GM19351 (cell line): ENCODE measurements at regions not wholly inside any gene's neighbourhood (a gene's known extent, or its start where the extent isn't known, plus 50 kb on each side); places are given as distances from the start of the nearest gene placed in this dataset.

Experiments used
- ATAC-seq: cut with Tn5 transposase; IDR thresholded peaks from one replicate; pipeline ENCODE4 v1.9.1; 2021; ENCODE audit warnings: mild to moderate bottlenecking, moderate library complexity; ENCODE audit not compliant: unreplicated experiment

- no peak for ATAC-seq
These were observed 674.4 kb downstream of the SEMA5A start for GRCh38 chr5:8871446-8871845.

GRCh38 chr5:8875722-8876121, 670.2 kb downstream of the SEMA5A start:
- ATAC-seq: no peak

GRCh38 chr5:8879248-8879647, 666.6 kb downstream of the SEMA5A start:
- peak; percentile 49 for ATAC-seq

- no peak for ATAC-seq
These were observed 661.8 kb downstream of the SEMA5A start for GRCh38 chr5:8884029-8884428.

GRCh38 chr5:8892926-8893325, 652.9 kb downstream of the SEMA5A start:
- ATAC-seq: no peak

- no peak for ATAC-seq
These were observed 651.8 kb downstream of the SEMA5A start for GRCh38 chr5:8894031-8894430.

- ATAC-seq: no peak
These were observed 650.8 kb downstream of the SEMA5A start for GRCh38 chr5:8895062-8895461.

- ATAC-seq: no peak
These were observed 650.3 kb downstream of the SEMA5A start for GRCh38 chr5:8895599-8895998.

- no peak for ATAC-seq
These were observed 648.6 kb downstream of the SEMA5A start for GRCh38 chr5:8897316-8897715.

GRCh38 chr5:8905021-8905420, 640.9 kb downstream of the SEMA5A start:
- no peak for ATAC-seq

- no peak for ATAC-seq
These were observed 639.4 kb downstream of the SEMA5A start for GRCh38 chr5:8906303-8906967.

GRCh38 chr5:8907168-8907868, 638.6 kb downstream of the SEMA5A start:
- no peak for ATAC-seq

- peak; percentile 77 for ATAC-seq
These were observed 637.7 kb downstream of the SEMA5A start for GRCh38 chr5:8908055-8908683.

GRCh38 chr5:8912106-8912505, 633.8 kb downstream of the SEMA5A start:
- no peak for ATAC-seq

GRCh38 chr5:8913522-8913921, 632.4 kb downstream of the SEMA5A start:
- ATAC-seq: no peak

GRCh38 chr5:8919096-8919495, 626.8 kb downstream of the SEMA5A start:
- no peak for ATAC-seq

- no peak for ATAC-seq
These were observed 622.3 kb downstream of the SEMA5A start for GRCh38 chr5:8923526-8923925.

GRCh38 chr5:8924054-8924793, 621.7 kb downstream of the SEMA5A start:
- no peak for ATAC-seq

- ATAC-seq: no peak
These were observed 615.9 kb downstream of the SEMA5A start for GRCh38 chr5:8930021-8930420.

- no peak for ATAC-seq
These were observed 611.4 kb downstream of the SEMA5A start for GRCh38 chr5:8934455-8934854.

GRCh38 chr5:8940934-8941333, 604.9 kb downstream of the SEMA5A start:
- no peak for ATAC-seq
